NCI-H2107 treated with DMSO at 0.1 percent for 48 hours (cell line): ENCODE measurements at regions not wholly inside any gene's neighbourhood (a gene's known extent, or its start where the extent isn't known, plus 50 kb on each side); places are given as distances from the start of the nearest gene placed in this dataset.
A peak's percentile ranks its signal among the peaks of the same experiment; 100 is the strongest.
"Not testable (repeated sequence)": the region's sequence is repeated elsewhere in the genome, so short reads cannot be mapped to it uniquely, and the experiment has no call there.

Experiments
- DNase-seq: peaks from one replicate; lab custom pipeline; 2025; ENCODE audit not compliant: unreplicated experiment; lab: John Stamatoyannopoulos, UW

DNA sequence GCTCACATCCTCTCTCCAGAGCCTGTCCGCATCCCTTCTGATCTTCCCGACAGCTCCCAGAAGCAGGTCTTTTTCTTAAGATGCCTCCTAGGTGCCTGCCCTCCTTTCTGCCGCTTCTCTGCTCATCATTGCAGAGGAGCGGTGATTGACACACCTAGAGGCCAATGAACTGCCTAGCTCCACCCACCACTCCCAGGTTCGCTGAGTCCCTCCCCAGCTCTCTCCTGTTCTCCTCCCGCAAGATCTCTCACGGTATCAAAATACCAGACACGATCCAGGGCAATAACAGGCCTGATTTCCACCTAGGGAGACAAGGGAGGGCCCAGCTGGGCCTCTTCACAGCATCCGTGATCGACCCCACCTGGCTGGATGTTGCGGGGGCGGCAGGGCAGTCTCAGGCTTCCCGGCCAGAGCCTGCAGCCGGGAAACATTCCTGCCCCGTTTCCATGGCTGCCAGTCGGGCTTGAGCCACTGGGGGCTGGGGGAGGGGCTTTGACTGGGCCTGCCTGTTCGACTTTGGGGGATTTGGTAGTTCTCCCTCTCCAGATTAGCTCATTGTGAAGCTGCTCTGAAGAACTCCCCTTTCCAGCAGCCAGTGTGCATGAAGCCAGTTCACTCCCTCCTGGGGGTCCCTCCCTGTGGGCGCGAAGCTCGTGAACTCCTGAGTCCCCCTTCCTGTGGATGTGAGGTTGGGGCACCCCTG, 373.5 kb downstream of the RPS24 start:
- DNase-seq, result peak; percentile 44

DNA sequence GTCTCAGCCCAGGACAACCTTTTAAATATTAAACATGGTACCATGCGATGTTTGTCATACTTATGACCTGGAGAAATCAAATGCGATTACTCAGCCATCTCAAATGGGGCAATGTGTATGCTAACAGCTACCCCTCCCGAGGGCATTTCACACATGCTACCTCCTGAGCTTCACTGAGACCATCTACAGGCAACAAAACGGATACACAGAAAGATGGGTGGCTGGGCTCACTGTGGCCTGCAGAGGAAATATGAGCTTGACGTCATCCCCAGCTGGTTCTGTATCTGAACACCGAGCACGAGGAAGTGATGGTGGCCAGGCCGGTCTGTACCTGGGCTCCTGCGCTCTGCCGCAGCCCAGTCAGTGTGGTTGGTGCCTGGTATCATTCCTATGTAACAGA, 374.3 kb downstream of the RPS24 start:
- DNase-seq, result no peak

DNA sequence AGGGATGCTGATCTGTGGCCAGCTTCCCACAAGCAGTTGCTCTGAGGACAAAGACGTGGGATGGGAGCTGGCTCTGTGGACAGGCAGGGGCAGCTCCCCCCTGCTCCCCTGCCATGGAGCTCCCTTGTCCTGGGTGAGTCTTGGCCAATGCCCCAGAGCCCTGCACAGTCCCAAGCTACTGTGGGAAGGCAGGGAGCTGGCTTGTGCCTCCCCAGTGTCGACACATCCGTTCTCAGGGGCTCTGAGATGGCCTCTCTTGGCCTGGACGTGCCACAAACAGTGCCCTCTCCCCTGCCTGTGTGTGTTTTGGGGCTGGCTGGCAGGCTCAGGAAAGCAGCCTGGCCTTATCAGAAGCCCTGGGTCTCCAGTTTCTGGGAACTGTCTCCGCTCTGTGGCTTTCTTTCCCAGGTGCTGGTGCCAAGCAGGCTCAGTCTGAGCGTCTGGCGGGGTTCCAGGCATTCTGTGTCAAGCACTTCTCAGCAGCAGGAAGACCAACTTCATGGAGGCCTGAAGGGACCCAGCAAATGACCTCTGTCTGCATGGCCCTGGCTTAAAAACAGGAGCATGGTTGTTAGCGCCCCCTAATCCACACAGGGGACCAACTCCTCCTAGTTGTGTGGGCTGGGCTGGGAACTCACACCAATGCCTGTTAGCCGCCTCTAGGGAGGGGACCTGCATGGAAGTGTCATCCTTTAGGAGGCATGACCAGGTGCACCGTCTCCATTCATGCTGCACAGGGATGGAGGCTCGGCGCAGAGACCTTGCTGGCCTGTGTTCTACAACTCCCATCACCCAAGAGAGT, 375.2 kb downstream of the RPS24 start:
- peak; percentile 30 for DNase-seq

DNA sequence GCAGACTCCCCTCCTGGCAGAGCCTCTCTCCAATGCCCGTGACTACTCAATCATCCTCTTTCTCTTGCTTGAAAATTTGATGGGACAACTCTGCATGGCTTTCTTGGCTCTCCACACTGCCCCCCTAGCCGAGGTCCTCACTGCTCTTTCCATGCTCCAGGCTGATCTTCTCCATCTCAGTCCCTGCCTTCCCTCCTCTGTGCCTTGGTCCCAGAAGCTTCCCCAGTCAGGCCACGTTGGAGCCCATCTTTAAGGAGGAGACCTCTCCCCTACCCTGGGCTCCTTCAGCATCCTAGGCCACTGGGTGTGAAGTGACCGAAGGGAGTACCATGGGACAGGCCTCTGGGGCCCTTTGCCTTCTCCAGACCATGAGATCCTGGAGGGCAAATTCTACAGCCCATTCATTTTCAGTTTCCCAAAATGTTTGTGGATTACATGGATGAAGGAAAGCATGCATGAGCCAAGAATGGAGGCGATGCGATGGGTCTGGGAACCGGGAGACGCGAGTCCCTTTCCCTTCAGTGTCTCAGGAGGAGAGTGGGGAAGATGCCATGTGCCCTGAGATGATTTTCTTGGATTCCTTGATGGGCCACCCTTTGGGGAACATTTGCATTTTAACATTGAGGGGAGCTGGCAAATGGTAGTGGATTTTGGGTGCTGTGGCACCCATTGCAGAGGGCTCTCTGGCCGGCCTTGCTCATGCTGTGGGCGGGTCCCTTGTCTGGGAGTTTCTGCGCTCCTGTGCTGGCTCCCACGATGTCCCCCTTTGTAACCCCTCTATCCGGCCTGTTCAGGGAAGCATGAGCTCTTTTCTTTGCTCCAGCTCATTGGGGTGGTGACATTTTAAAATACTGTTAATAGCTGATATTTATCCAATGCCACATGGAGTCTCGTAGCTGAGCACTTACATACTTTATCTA, 376.6 kb downstream of the RPS24 start:
- DNase-seq, result no peak

DNA sequence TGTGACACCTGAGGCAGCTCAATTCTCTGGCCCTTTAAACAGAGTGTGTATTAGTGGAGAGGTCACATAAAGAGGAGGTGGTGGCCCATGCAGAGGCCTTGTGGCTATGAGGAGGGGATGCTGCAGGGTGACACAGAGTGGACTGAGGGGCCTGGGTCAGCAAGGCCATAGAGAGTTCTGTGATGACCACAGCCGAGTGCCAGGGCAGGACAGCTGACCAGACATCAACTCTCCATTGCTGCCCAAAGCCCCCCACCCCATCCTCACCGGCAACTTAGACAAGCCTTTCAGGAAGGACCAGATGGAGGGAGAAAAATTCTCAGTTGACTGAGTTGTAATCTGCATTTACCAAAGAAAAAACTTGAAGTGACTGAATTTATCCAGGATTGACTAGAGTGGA, 378.1 kb downstream of the RPS24 start:
- DNase-seq, result no peak

DNA sequence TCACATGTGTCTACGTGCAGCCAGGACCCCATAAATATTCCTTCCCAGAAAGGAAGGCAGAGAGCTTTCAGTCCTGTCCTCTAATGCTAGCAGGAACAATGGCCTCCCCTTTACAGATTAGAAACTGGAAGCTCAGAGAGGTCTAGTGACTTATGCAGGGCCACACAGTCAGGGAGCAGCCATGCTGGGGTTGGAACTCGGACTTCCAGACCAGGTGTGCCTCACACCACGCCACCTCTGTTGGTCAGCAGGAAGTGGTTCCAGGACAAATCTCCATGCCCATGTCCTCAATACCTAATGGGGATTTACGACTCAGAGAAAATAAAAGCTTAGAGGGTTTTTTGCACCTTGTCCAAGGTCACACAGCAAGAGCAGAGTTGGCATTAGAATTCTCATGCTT, 378.9 kb downstream of the RPS24 start:
- no peak for DNase-seq

DNA sequence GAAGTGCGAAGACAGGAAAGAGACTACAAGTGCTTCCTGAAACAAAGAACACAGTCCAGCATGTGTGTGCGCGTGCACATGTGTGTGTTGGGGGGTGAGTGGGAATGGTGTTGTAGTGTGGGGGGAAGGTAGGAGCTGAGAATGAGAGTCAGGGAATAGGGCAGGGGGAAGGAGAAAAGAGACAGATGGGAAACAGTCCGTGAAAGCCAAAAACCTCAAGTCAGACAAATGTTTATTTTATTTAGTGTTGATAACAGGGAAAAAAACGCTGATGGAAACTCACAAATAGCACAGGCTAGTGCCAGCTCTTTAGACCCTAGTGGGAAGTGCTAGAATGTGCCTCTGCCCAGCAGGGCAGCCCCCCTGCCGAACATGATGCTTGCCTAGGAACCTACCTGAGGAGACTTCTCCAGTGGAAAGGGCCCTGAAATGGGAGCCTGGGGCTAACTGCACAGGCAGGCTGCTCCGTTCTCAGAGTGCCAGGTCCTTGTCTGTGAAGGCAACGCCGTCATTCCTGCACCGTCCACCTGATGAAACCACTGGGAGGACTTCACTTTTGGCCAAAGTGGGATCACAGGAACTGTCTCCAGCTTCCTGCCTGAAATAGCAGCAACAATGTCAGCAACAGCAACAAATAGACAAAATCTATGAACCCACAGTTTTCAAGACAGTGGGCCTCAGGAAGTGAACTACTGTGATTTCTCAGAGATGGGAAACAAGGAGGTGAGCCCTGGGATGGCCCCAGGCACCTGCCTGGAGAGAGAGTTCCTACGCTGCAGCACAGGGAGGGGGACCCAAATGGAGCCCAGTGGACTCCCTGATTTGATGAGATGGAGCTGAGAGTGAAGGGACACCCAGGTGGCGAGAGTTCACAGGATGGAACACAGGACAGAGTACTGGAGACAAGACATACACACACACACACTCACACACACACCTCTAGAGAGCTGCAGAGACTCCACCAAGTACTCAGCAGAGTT, 379.7 kb downstream of the RPS24 start:
- DNase-seq, result no peak

DNA sequence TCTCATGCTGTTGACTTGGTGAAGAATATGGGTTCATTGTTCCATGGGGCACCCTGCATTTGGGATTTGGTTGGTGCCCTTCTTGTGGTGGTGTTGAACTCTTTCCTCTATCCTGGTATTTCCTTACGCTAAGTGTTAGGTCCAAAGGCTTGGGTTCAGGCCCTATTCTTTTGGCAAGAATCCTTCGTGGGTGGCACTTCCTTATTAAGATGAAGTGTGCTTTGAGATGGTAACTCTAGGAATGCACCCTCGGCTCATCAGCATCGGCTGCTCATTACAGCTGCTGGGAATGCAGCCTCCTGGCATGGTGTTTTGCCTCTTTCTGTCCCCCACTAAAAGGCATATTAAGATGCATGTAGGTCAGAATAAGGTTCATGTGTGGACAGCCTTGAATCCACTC, 380.7 kb downstream of the RPS24 start:
- no peak for DNase-seq

DNA sequence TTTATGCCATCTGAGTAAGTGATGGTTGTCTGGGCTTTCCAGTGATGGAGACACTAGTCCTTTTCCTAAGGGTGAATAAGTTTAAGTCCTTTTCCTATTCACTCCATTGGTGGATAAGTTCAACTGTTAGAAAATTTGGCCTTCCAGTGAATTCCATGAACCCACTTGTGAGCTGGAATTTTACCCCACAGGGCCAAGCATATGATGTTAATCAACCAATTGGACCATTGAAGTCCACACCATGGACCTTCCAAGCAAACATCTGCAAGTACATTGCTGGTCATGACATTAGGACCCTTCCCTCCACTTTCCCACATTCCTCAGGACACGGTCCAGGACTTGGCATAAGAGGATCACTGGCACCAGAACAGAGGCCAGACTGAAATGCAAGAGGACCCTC, 381.4 kb downstream of the RPS24 start:
- DNase-seq, result no peak

DNA sequence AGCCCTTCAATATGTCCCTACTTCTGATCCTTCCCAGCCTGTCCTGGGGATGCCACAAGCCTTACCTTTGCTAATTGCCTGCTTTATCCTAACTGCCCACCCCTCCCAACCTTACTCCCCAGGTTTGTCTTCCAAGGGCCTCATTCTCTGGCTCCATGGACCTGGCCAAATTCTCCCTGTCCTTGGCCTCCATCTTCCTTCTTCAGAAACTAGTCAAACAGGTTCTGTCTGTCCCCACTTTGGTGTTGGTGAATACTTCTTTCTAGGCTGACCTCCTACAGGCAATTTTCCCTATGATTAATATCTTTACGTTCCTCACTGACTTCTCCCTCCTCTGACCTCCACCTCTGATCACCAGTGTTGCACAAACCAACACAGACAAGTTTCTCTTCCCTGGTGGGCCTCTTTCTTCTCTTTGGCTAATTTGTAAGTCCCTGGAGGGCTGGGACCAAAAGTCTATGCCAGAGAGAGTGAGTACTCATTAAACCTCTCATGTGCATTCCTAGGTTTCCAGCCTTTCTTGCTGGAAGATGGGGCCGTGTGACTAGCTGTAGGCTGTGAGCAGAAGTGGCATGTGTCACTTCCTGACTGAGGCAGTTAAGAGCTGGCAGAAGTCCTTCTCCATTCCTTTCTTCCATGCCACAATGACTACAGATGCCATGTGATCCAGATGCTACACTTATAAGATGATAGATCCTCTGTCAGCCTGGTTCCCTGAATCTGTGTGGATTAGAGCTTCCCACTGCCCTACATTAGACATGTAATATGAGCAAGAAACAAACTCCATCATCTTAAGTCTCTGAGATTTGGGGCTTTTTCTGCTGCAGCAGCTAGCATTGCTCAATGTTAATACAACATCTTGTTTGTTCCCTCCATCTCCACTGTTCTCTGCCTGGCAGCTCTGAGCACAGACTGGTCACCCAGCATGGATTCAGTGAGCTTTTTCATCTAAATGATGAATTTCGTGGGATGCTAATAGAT, 382.7 kb downstream of the RPS24 start:
- DNase-seq, result no peak

DNA sequence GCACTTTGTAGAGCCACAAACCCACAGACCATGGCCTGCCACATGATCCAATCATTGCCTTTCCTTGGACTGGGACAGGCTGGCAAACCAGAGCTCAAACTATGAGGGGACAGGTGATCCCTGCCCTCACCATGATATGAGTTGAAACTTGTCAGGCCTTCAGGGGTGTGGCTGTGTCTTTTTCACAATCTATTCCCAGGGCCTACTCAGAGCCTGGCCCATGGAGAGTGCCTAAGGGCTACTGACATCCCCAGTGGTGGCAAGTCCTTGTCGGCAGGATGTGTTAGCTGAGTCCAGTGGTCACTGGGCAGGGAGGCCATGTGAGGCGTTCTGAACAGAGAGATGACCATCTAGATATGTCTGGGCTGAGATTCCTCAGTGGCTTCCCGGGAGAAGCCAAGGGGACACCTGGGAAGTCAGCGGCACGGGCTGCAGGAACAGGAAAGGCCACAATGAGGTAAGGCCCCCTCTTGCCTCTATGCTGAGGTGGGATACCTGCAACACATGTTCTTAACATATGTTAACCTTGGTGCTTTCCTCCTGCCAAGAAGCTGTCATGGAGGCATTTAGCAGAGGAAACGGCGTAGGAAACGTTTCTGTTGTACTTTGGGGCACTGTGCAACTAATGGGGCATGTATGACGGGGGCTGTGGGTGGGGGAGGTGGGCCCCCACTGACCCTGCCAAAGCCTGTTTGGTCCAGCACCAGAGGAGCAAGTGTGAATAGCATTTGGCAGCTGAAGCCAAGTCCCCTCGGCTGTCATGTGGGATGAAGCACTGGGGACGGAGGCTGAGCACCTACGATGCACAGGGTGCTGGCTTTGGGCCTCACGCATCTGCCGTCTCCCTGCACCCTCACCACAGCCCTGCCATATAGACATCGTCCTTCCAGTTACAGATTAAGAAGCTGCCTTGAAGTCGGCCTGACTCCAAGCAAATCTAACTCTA, 384.0 kb downstream of the RPS24 start:
- DNase-seq, result no peak

DNA sequence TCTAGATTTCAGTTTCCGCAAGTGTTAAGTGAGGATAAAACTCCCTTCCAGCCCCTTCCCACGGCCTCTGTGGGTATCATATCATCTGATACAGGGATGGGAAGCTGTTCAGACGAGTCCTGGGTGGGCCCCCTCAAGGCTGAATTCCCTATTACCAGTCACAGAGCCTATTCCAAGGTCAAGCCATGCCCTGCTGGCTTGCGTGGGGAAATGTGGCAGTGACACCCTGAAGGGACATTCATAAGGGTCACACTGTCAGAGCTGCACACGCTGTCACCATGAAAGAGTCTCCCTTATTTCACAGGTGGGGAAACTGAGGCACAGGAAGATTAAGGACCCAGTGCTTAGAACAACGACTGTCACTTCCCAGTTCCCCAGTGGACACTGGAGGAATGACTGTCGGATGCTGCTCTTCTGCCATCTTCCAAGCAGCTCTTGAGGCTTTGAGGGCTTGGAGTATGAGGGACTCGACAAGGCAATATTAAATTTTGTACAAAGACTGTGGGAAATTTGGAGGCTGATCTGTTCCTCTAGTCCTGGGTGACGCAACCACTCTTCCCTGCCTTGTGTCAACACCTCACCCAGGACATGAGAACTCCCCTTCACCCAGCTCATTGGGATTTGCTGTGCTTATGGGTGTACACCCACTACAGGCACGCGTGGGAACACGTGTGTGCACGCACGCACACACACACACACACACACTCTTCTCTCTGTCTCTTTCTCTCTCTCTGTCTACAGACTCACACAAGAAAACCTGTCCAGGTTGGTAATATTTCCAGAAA, 386.0 kb downstream of the RPS24 start:
- no peak for DNase-seq

DNA sequence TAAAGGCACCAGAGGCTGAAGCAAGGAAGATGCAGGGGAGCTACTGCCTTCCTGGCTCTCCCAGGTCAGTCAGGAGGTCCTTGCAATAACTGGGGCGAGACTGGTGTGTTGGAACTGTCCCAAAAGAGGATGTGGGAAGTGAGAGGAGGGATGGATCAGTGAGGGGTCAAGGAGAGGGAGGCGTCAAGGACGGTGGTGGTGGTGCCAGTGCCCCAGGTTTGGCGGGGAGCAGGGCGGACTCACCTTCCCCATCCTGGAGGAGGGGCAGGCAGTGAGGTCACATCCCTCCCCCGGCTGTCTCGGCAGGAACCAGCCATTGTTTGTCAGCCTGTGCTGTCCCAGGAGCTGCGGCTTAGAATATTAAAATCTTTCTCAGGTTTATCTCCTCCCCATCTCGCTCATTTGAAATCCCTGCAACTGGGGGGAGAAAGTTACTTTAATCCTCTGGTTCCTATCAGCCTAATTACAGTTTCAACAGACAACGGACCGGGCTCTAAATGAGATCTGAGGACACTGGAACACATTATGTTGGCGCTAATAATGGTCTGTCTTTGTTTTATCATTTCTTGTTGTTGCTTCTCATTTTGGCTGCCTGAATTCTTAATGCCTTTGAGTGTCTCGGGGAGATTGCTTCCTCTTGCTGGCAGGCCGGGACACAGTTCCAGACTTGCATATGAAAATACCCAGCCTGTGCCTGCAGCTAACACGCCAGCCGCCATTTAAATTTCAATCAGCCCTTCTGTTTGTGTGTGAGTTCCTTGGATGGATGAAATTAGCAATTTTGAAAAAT, 387.5 kb downstream of the RPS24 start:
- DNase-seq, result no peak

DNA sequence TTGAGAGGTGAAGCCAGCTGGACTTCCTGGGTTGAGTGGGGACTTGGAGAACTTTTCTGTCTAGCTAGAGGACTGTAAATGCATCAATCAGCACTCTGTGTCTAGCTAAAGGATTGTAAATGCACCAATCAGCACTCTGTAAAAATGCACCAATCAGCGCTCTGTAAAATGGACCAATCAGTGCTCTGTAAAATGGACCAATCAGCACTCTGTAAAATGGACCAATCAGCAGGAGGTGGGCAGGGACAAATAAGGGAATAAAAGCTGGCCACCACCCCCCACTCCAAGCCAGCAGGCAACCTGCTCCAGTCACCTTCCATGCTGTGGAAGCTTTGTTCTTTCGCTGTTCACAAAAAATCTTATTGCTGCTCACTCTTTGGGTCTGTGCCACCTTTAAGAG, 390.4 kb downstream of the RPS24 start:
- not testable (repeated sequence) for DNase-seq

DNA sequence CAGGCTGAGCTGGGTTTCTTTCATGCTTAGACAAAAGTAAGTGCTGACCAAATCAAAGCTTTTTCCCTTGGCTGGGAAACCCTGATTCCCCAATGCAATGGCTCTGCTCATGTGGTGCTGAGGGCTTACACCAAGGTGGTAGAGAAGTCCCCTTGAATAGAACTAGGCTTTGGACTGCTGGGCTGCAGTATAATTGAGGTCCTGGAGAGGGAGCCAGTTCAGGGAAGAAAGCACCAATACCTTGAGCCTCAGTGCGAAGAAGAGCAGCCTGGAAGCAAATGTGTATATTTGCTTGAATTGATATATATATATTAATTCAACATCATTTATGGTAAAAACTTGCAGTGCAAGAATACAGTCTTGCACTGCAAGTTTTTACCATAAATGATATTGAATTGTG, 391.1 kb downstream of the RPS24 start:
- no peak for DNase-seq

DNA sequence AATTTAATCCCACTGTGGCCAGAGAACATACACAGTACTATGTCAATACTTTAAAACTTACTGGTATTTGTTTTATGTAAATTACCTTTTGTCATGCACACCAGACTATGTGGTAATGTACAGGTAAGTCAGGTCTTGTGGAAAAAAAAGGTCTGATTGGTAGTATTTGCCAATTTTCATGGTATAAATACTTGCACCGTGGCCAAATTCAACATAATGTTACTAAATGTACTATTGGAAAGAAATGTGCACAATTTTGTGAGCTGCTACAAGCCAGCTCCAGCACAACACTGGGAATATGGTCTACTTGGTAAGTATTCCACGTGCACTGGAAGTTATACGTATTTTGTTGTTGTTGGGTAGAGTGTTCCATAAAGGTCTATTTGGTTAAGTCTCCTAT, 392.5 kb downstream of the RPS24 start:
- no peak for DNase-seq
